Chondrocyte (in vitro differentiated cells): ENCODE measurements at regions not wholly inside any gene's neighbourhood (a gene's known extent, or its start where the extent isn't known, plus 50 kb on each side); places are given as distances from the start of the nearest gene placed in this dataset.

Experiments
- DNase-seq: peaks from one replicate; pipeline ENCODE4 v3.0.0; 2021; ENCODE audit warnings: mixed read lengths, low spot score
- H3K27ac Mint-ChIP-seq: one replicate; pipeline ENCODE4 v1.8.0; 2021; ENCODE audit warnings: mild to moderate bottlenecking, moderate library complexity, mixed read lengths; ENCODE audit not compliant: unreplicated experiment
- H3K27me3 Mint-ChIP-seq: 2 replicates; pipeline ENCODE4 v1.8.0; 2021; ENCODE audit warnings: low read depth, mixed read lengths
- H3K36me3 Mint-ChIP-seq: 2 replicates; pipeline ENCODE4 v1.8.0; 2021; ENCODE audit warnings: low read depth, mixed read lengths
- H3K4me1 Mint-ChIP-seq: 2 replicates; pipeline ENCODE4 v1.8.0; 2021; ENCODE audit warnings: low read depth, mild to moderate bottlenecking, mixed read lengths
- H3K4me3 Mint-ChIP-seq: one replicate; pipeline ENCODE4 v1.8.0; 2021; ENCODE audit warnings: mild to moderate bottlenecking, moderate library complexity, mixed read lengths; ENCODE audit not compliant: unreplicated experiment
- H3K9me3 Mint-ChIP-seq: 2 replicates; pipeline ENCODE4 v1.8.0; 2021; ENCODE audit warnings: low read depth, mixed read lengths
- CTCF ChIP-seq: fragments of 200-600 bp; sonication (generic); IDR thresholded peaks from 2 replicates; pipeline ENCODE4 v1.5.0; 2021; ENCODE audit warnings: antibody characterized with exemption, mild to moderate bottlenecking, moderate library complexity

- no peaks in the 10 kb centered on the region for H3K9me3 Mint-ChIP-seq
- H3K36me3 Mint-ChIP-seq = no peaks in the 10 kb centered on the region
- H3K27ac Mint-ChIP-seq = no peak overlapping the region
- peak; percentile 26 for DNase-seq
- no peak for TF ChIP-seq CTCF
- no peak overlapping the region for H3K4me3 Mint-ChIP-seq
- H3K27me3 Mint-ChIP-seq = peaks cover 63% of the 10 kb centered on the region
- peaks cover 12% of the 10 kb centered on the region for H3K4me1 Mint-ChIP-seq
Observed at GRCh38 chr17:77890771-77891170, 67.7 kb upstream of the TNRC6C start.

GRCh38 chr17:77891602-77892001 lies 66.9 kb upstream of the TNRC6C start:
- peaks cover 11% of the 10 kb centered on the region for H3K4me1 Mint-ChIP-seq
- no peaks in the 10 kb centered on the region for H3K9me3 Mint-ChIP-seq
- H3K4me3 Mint-ChIP-seq = no peak overlapping the region
- peaks cover 55% of the 10 kb centered on the region for H3K27me3 Mint-ChIP-seq
- DNase-seq = peak; percentile 49
- no peaks in the 10 kb centered on the region for H3K36me3 Mint-ChIP-seq
- no peak for TF ChIP-seq CTCF
- H3K27ac Mint-ChIP-seq = no peak overlapping the region

GRCh38 chr17:77892031-77892430 lies 66.5 kb upstream of the TNRC6C start:
- peaks cover 11% of the 10 kb centered on the region for H3K4me1 Mint-ChIP-seq
- peaks cover 53% of the 10 kb centered on the region for H3K27me3 Mint-ChIP-seq
- H3K27ac Mint-ChIP-seq = no peak overlapping the region

GRCh38 chr17:77892469-77893143 lies 65.9 kb upstream of the TNRC6C start:
- Mint-ChIP-seq H3K27ac (no peak overlapping the region), H3K9me3 (no peaks in the 10 kb centered on the region), H3K4me1 (peaks cover 5% of the 10 kb centered on the region), H3K27me3 (peaks cover 51% of the 10 kb centered on the region), H3K4me3 (no peak overlapping the region), H3K36me3 (no peaks in the 10 kb centered on the region)
- peak; percentile 71 for TF ChIP-seq CTCF
- peak; percentile 67 for DNase-seq

More at GRCh38 chr17:77892031-77892430, 66.5 kb upstream of the TNRC6C start:
- Mint-ChIP-seq H3K36me3 (no peaks in the 10 kb centered on the region), H3K4me3 (no peak overlapping the region), H3K9me3 (no peaks in the 10 kb centered on the region)
- TF ChIP-seq CTCF = no peak
- DNase-seq = peak; percentile 41

- Mint-ChIP-seq H3K36me3 (no peaks in the 10 kb centered on the region), H3K27me3 (peaks cover 49% of the 10 kb centered on the region), H3K27ac (no peak overlapping the region), H3K4me3 (no peak overlapping the region), H3K9me3 (no peaks in the 10 kb centered on the region), H3K4me1 (peaks cover under 1% of the 10 kb centered on the region)
- DNase-seq = peak; percentile 65
- no peak for TF ChIP-seq CTCF
Observed at GRCh38 chr17:77893144-77894044, 65.1 kb upstream of the TNRC6C start.
